ENCODE measurements at regions not wholly inside any gene's neighbourhood (a gene's known extent, or its start where the extent isn't known, plus 50 kb on each side); places are given as distances from the start of the nearest gene placed in this dataset.

GRCh38 chr6:91713911-91714310 is 1127.0 kb upstream of the MAP3K7 start:
- intact Hi-C loops (cut with DNase I): no loop called here
- no peak for TF ChIP-seq CTCF (IDR thresholded peaks at IDR 0.05)
- Histone ChIP-seq H3K27me3 (no peaks in the 10 kb centered on the region), H3K4me1 (no peaks in the 10 kb centered on the region), H3K9me3 (no peaks in the 10 kb centered on the region), H3K4me3 (no peak overlapping the region), H3K36me3 (no peaks in the 10 kb centered on the region), H3K27ac (no peak overlapping the region)
- ATAC-seq (no peak), DNase-seq (no peak)

DNA sequence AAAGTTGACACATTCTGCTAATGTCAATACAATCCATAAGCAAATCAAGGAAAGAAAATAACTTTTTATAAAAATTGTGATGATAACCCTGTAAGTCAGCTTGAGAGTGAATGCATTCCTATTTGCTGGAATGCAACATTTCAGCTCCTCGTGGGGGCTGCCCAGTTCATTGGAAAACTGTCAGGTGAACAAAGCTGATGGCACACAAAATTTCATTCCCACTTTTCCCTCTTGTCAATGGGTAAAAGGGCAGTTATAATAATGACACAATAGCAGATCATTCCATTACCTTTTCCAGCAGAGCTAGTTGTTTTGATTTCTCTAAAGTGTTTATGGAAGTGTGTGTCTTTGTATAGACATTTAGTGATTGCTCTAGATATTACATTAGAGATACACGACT is 1124.6 kb upstream of the MAP3K7 start:
- Histone ChIP-seq H3K4me1 (no peaks in the 10 kb centered on the region), H3K4me3 (no peak overlapping the region), H3K36me3 (no peaks in the 10 kb centered on the region), H3K27ac (no peak overlapping the region), H3K9me3 (no peaks in the 10 kb centered on the region), H3K27me3 (no peaks in the 10 kb centered on the region)
- intact Hi-C loops (cut with DNase I): no loop called here
- no peak for TF ChIP-seq CTCF (IDR thresholded peaks at IDR 0.05)
- no peak for ATAC-seq
- no peak for DNase-seq

DNA sequence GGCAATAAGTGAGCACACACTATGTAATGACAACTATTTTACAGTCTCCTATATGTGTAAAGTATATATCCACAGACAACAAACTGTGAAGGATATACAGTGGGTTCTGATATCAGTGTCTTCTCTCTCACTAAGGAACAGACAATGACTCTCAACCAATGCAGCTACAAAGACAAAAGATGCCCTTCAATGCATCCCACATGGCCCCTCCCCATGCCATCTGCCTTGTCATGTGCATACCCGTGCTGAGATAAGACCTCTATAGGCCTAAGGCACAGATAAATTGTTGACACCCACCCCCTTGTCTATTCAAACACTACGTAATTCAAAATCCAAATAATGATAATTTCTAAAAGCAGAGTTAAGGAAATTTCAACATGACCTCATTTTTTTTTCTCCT is 1123.5 kb upstream of the MAP3K7 start:
- TF ChIP-seq CTCF (IDR thresholded peaks at IDR 0.05): no peak
- intact Hi-C loops (cut with DNase I): no loop called here
- H3K27ac ChIP-seq: no peak overlapping the region
- ATAC-seq (no peak), DNase-seq (no peak)
- no peaks in the 10 kb centered on the region for H3K27me3 ChIP-seq
- H3K9me3 ChIP-seq: no peaks in the 10 kb centered on the region
- H3K4me1 ChIP-seq: no peaks in the 10 kb centered on the region
- H3K4me3 ChIP-seq: no peak overlapping the region
- no peaks in the 10 kb centered on the region for H3K36me3 ChIP-seq

GRCh38 chr6:91708534-91708933 is 1121.7 kb upstream of the MAP3K7 start:
- H3K27ac ChIP-seq: no peak overlapping the region
- H3K4me3 ChIP-seq: no peak overlapping the region
- no peaks in the 10 kb centered on the region for H3K27me3 ChIP-seq
- no peaks in the 10 kb centered on the region for H3K36me3 ChIP-seq
- no peak for ATAC-seq
- no peak for DNase-seq
- no peaks in the 10 kb centered on the region for H3K9me3 ChIP-seq
- TF ChIP-seq CTCF (IDR thresholded peaks at IDR 0.05): no peak
- intact Hi-C loops (cut with DNase I): no loop called here
- no peaks in the 10 kb centered on the region for H3K4me1 ChIP-seq

DNA sequence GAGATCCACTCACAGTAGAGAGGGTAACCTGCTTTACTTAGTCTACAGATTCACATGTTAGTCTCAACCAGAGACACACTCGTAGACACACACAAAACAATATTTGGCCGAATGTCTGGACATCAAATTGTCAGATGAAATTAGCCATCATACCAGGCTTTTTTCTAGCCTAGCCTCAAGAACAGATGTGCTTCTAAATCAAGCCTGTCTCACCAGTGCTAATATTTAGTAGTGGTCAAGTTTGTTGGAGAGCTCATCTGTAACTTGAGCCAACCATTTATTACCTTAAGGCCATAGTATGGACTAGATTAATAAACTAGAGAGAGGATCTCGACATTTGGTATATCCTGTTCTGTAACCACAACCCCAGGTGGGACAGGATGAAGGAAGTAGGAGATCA is 1118.8 kb upstream of the MAP3K7 start:
- no peak for TF ChIP-seq CTCF (IDR thresholded peaks at IDR 0.05)
- Histone ChIP-seq H3K4me1 (no peaks in the 10 kb centered on the region), H3K36me3 (no peaks in the 10 kb centered on the region), H3K27ac (no peak overlapping the region), H3K4me3 (no peak overlapping the region), H3K9me3 (no peaks in the 10 kb centered on the region), H3K27me3 (no peaks in the 10 kb centered on the region)
- no peak for DNase-seq
- no peak for ATAC-seq
- intact Hi-C loops (cut with DNase I): no loop called here

- no peak for ATAC-seq
- Histone ChIP-seq H3K4me3 (no peak overlapping the region), H3K4me1 (no peaks in the 10 kb centered on the region), H3K27ac (no peak overlapping the region), H3K36me3 (no peaks in the 10 kb centered on the region), H3K9me3 (no peaks in the 10 kb centered on the region), H3K27me3 (no peaks in the 10 kb centered on the region)
- no peak for DNase-seq
- TF ChIP-seq CTCF (IDR thresholded peaks at IDR 0.05): no peak
- intact Hi-C loops (cut with DNase I): no loop called here
These were observed 1117.7 kb upstream of the MAP3K7 start for GRCh38 chr6:91704531-91704930.

All from upper lobe of right lung (tissue), 1 donor.